ENCODE measurements at regions not wholly inside any gene's neighbourhood (a gene's known extent, or its start where the extent isn't known, plus 50 kb on each side); places are given as distances from the start of the nearest gene placed in this dataset.
A peak's percentile ranks its signal among the peaks of the same experiment; 100 is the strongest.
"Not testable (repeated sequence)": the region's sequence is repeated elsewhere in the genome, so short reads cannot be mapped to it uniquely, and the experiment has no call there.

DNA sequence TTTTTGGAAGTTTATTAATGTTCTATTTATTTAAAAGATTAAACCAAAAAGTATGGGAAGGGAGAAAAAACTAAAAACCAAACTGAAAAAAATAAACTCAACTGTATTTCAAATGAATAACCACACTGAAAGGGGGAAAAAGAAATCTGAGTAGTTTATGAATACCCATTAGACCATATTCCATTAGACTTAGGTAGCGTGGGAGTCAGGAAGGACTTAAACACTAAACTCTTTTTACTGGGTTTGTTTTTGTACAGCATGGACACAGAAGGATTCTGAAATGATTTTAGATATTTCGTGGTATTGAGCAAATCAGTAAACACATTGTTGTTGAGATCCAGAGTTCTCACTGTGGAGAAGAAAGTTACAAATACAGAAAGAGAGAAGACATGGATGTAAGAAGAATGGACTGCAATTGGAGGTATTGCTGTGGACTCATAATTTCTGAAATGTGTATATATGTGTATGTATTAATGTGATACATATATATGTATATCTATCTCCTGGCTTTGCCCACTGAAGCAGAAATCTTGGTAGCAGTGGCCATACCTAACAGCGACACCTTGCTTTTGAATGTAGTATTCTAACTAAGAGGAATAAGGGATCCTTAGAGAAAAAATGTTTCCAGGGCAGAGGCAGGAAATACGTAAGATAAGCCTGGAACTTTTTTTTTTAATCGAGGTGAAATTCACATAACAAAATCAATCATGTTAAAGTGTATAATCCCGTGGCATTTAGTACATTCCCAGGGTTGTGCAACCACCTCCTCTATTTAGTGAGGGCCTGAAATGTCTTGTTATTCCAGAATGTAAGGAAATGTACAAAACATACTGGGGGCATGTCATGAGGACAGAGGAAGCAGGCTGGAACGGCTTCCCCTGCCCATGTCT lies 228.8 kb downstream of the SMARCA2 start:
- DNase-seq (ENCODE audit: low spot score) = no peak

- no peak for DNase-seq (ENCODE audit: low spot score)
These were observed 232.2 kb downstream of the SMARCA2 start for GRCh38 chr9:2247340-2247739.

- DNase-seq (ENCODE audit: low spot score) = no peak
These were observed 233.7 kb downstream of the SMARCA2 start for GRCh38 chr9:2248768-2249265.

DNA sequence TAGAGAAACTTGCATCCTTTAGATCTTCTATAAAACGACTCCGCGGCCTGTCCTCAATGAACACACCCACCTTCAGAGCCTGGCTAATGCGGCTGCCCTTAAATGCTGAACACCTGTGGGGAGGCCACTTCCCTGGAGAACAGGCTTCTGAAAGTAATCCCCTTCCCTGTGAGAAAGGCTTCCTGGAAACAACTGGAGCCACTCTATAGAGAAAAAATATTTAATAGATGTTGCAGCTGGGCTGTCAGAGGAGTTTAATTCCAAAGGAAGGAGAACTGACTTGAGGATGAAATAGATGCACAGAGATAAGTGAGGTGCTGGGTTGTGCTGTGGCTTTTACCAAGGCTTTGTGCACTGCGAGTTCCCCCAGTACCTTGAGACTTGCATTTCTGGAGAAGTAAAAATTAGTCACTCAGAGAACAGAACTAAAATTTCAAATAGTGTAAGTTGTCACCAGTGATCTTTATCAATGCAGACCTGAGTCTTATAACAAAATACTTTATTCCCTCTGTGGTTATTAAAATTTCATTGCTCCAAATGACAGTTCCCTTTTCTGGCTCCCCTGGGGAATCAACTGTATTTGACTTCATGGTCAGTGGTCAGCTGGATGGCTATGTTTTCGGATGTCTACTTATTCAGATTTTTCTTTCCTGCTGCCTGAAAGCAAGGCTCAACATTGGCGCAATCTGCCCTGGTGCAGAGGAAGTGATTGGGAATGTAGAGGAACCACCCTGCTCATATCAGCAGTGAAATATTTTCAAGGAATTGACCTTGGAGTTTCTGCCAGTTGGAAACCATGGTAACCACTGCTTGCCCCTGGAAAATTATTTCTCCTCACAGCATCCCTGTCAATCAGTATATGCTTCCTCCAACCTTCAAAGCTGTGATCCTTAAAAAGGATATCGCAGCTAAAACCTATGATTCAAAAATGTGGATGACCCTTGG lies 238.8 kb downstream of the SMARCA2 start:
- no peak for DNase-seq (ENCODE audit: low spot score)

- no peak for DNase-seq (ENCODE audit: low spot score)
These were observed 240.0 kb downstream of the SMARCA2 start for GRCh38 chr9:2255128-2255527.

- DNase-seq (ENCODE audit: low spot score) = no peak
These were observed 242.2 kb downstream of the SMARCA2 start for GRCh38 chr9:2257248-2257929.

GRCh38 chr9:2260417-2261306 lies 245.5 kb downstream of the SMARCA2 start:
- DNase-seq (ENCODE audit: low spot score) = no peak

DNA sequence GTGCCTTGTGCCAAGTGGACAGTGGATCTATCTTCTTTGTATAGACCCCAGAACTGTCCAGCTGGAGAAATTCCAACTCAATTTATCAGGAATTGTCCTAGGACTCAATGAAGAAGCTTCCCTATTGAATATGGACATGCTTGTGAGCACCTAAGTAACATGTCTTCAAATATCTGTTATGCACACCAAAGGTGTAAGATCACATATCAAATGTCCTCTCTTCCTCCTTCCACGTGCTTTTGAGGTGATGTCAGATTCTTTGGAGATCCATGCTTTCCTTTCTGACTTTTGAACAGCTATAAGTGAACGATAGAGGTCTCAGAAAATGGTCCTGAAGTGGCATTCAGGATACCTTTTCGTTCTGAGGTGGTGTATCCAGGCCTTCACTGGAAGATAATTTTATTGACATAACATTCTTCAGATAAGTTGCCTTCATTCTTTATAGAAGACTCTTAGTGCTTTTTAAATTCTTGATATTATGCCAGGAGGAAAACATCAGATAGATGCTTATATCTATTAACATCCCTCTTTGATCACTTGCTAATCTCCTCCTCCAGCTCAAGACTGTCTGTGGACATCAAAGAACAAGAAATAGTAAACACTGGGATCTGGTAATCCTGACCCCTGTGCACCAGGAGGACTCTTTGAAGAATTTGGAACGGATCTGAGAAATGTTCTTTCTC lies 246.4 kb downstream of the SMARCA2 start:
- no peak for DNase-seq (ENCODE audit: low spot score)

GRCh38 chr9:2262386-2263071 lies 247.4 kb downstream of the SMARCA2 start:
- DNase-seq (ENCODE audit: low spot score) = no peak

GRCh38 chr9:2263111-2263510 lies 248.0 kb downstream of the SMARCA2 start:
- no peak for DNase-seq (ENCODE audit: low spot score)

GRCh38 chr9:2263665-2264064 lies 248.5 kb downstream of the SMARCA2 start:
- DNase-seq (ENCODE audit: low spot score) = no peak

DNA sequence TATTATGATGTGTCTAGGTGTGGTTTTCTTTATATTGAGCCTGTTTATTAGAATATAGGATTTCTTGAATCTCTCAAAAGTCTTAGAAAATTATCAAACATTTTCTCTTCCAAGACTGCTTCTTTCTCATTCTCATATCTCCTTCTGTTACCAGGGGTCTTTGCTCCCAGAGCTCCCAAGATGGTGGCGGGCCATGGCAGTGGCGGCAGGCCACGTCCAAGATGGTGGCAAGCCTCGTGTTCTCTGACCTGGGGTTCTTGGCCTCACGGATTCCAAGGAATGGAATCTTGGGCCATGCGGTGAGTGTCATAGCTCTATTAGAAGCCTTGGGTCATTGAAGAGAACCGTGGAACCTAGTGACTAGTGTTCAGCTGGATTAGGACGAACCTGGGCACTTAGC lies 248.9 kb downstream of the SMARCA2 start:
- no peak for DNase-seq (ENCODE audit: low spot score)

- no peak for DNase-seq (ENCODE audit: low spot score)
These were observed 252.1 kb downstream of the SMARCA2 start for GRCh38 chr9:2267181-2267745.

DNA sequence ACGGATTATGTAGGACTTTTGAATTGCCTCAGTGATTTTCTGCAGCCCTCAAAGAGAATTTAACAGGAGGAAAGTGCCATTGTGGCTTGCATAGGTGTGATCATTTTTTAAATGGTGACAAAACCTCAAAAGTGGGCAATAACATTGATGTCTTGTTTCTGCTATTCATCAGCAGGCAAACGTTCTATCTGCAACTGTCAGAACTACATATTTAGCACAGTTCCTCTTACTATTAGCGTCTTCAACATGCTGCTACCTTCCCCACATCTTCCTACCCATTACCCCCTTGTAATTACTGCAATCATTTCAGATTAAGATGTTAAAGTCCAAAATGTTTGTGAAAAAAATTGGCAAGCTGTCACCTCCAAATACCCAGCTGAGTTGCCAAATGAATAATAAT lies 254.6 kb downstream of the SMARCA2 start:
- DNase-seq (ENCODE audit: low spot score) = no peak

GRCh38 chr9:2270565-2270964 lies 255.4 kb downstream of the SMARCA2 start:
- DNase-seq (ENCODE audit: low spot score) = no peak

DNA sequence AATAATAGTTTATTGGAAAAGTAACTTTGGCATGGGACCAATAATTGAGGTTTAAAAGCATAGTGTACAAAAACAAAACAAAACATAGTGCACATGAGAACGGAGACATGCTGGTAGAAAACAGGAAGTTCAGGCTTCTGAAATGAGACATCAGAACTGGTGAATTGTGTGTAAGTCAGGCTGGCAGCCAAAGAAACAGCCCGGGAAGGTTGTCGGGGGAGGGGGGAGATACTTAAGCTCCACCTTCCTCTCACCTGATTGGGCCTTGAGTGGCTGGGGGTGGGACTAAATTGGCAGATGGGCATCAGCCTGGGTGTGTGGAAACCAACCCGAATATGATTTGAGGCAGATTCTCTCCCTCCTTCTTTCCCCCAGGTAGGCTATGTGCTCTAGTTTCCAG lies 256.3 kb downstream of the SMARCA2 start:
- peak; percentile 72 for DNase-seq (ENCODE audit: low spot score)

DNA sequence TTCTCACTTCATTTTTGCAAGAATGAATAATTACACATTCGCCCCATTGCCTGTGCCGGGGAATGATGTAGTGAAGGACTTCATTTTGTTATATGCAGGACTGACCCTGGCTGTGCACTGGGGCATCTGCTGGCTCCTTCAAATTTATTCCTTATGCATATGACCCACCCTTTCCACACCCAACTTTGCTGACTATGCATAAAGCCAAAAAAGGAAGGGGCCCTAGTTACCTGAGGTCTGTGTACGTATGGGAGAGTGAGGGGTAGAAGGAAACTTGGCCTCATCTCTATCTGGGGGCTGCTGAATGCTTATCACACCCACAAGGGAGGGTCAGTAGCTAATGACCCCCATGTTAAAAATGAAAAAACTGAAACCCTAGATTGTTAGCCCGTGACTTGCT lies 259.6 kb downstream of the SMARCA2 start:
- no peak for DNase-seq (ENCODE audit: low spot score)

GRCh38 chr9:2276296-2276695 lies 261.1 kb downstream of the SMARCA2 start:
- DNase-seq (ENCODE audit: low spot score) = no peak

GRCh38 chr9:2277133-2277532 lies 262.0 kb downstream of the SMARCA2 start:
- DNase-seq (ENCODE audit: low spot score) = not testable (repeated sequence)

DNA sequence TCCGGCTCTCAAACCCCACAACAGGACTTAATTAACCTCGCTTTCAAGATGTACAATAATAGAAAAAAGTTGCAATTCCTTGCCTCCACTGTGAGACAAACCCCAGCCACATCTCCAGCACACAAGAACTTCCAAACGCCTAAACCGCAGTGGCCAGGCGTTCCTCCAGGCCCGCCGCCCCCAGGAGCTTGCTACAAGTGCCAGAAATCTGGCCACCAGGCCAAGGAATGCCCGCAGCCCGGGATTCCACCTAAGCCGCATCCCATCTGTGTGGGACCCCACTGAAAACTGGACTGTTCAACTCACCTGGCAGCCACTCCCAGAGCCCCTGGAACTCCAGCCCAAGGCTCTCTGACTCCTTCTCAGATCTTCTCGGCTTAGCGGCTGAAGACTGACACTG lies 262.5 kb downstream of the SMARCA2 start:
- DNase-seq (ENCODE audit: low spot score) = not testable (repeated sequence)
